ENCODE measurements at regions not wholly inside any gene's neighbourhood (a gene's known extent, or its start where the extent isn't known, plus 50 kb on each side); places are given as distances from the start of the nearest gene placed in this dataset.
"Not testable (repeated sequence)": the region's sequence is repeated elsewhere in the genome, so short reads cannot be mapped to it uniquely, and the experiment has no call there.

GRCh38 chr14:57061009-57061711, 207.5 kb downstream of the EXOC5 start:
- DNase-seq (ENCODE audit: low spot score) = no peak

DNA sequence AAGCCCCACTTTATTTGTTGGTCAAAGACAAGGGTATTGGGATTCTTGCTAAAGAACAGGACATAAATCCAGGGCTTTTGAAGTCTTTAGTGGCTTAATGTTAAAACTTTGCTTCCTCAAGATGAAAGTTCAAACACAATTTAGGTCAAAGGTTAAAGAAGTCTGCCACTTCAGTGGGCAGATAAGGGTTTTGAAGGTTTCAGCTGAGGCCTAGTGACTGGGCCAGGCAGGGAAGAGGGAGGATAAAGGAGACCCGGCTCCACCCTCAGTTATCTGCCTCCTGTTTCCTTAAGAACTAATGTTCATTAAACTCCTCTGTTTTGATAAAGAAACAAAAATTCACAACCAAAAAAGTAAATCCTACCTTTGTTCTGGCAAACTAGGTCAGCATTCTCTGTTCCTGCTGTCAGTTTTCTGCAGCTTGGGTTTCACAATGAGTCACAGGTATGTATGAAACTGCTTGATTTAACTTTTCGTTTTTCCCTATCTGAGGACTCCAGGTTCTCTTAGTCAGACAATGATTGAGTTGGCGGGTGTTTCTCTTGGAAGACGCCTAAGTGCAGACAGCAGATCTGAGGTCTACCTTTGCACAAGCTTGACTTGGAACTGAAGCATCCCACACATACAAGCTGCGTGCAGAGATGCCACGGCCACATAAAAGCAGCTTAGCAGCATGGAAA, 208.3 kb downstream of the EXOC5 start:
- DNase-seq (ENCODE audit: low spot score) = no peak

DNA sequence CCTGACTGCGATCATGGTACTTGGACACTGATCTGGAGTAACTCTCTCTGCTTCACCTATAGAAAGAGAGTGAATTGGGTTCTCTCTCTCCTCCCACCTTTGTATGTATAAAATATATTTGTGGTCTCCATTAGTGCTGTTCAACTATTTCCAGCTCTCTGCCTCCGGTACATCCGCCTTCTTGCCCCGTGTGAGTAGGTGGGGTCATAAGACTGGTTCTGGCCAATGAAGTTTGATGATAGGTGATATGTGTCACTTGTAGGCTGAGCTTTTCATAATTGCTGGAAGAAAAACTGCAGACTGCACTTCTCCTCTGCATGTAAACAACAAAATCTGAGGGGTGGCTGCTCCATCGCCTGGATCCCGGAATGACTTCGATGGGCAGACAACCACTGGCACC, 210.4 kb downstream of the EXOC5 start:
- no peak for DNase-seq (ENCODE audit: low spot score)

- no peak for DNase-seq (ENCODE audit: low spot score)
Measured at GRCh38 chr14:57057803-57058202, 210.9 kb downstream of the EXOC5 start.

- not testable (repeated sequence) for DNase-seq (ENCODE audit: low spot score)
Measured at GRCh38 chr14:57056522-57056921, 212.2 kb downstream of the EXOC5 start.

- no peak for DNase-seq (ENCODE audit: low spot score)
Measured at GRCh38 chr14:57052705-57053302, 215.9 kb downstream of the EXOC5 start.

DNA sequence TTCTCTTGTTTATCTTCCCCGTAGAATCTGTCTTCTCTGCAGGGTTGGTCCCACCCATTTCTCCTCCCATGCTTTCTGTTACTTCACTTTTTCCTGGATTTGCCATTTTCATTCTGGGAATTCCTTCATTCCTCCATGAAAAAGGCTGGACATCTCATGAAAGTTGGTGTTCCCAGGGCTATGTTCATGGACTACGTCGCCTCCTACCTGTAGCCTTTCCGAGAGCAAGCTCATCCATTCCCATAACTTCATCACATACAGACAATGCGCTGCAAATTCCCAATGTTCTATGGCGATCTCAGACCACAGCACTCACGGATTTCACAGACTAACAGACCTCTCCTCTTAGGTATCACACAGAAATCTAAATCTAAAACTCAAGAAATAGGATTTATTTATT, 217.1 kb downstream of the EXOC5 start:
- DNase-seq (ENCODE audit: low spot score) = no peak

DNA sequence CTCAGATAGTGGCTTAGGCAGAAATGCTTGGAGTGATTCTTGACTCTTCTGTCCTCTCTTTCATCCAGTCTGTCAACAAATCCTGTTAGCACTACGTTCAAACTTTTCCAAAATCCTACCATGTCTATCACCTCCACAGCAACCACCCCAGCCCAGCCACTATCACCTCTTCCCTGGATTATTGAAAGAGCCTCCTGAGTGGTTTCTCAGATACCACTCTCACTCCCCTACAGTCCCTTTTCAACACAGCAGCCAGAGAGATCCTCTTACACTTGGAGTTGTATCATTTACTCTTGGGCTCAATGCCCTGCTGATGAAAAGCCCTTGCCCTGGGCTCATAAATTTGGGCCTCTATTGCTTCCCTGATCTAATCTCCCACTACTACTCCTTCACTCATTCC, 218.9 kb downstream of the EXOC5 start:
- no peak for DNase-seq (ENCODE audit: low spot score)

DNA sequence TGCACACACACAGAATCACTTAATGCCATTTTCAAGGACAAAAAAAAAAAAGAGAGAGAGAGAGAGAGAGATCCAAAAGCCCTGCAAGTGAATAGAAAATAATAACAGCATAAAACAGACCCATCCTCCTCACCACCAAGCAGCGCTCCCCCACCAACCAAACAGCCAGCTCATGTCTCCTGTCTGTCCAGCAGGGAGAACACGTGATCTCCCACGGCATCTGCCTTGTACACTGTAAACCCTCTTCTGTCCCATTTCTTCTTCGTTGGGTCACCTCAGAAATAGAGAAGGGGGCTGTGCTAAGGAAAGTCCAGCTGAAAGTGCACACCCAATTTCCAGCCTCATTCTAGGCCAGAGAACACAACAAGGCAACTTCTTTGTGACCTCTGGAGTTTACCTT, 222.5 kb downstream of the EXOC5 start:
- no peak for DNase-seq (ENCODE audit: low spot score)

DNA sequence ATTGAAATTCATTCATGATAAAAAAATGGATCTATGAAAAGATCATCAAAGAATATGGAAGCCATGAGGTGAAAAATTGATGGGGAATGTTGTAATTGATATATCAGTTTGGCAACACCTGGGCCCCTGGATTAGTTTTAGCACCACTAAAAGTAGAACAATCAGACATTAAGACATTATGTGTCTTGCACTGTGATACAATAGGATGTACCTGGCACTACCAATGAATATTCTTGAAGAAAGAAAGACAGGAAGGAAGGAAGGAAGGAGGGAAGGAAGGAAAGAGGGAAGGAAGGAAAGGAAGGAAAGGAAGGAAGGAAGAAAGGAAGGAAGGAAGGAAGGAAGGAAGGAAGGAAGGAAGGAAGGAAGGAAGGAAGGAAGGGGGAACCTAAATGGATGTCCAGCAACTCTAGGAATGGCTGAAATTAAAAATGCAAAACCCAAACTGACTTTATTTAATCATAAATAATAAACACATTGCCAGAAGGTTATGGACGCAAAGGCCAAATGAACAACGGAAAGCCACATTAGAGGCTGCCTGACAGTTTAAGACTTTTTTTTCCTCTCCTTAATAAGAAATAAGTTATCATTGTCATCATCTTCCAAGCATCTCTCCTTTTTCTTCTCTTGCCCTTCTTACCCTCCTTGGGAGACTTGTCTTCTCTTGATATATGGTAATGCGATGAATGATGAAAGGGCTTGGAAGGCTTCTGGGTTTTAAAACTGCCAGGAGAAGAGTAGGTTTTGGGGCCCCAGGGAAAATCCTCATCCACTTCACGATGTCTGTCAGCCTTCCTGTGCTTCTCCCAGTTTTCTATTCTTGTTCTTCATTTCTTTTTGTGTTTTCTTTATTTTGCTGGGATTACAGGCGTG, 224.4 kb downstream of the EXOC5 start:
- not testable (repeated sequence) for DNase-seq (ENCODE audit: low spot score)

DNA sequence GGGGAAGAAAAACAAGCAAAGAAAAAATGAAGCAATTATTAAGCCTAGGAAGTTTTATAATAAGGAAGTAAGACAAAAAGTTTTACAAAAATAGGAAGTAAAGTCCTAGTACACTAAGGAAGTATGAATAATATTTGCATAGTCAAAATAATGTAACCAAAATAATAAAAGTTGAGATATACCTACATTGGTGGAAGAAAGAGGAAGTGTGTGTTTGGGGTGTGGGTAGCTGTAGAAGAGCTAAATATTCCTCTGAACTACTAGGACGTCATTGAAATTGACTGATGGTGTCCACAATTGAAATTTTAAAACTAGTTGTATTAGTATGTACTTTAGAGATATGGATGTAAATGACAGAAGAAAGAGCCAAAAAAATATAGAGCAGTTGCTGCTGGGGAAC, 228.4 kb upstream of the OTX2 start:
- no peak for DNase-seq (ENCODE audit: low spot score)

GRCh38 chr14:57031474-57031873, 221.2 kb upstream of the OTX2 start:
- DNase-seq (ENCODE audit: low spot score) = no peak

- DNase-seq (ENCODE audit: low spot score) = no peak
Measured at GRCh38 chr14:57029620-57030253, 219.5 kb upstream of the OTX2 start.

GRCh38 chr14:57025456-57025855, 215.2 kb upstream of the OTX2 start:
- DNase-seq (ENCODE audit: low spot score) = no peak

DNA sequence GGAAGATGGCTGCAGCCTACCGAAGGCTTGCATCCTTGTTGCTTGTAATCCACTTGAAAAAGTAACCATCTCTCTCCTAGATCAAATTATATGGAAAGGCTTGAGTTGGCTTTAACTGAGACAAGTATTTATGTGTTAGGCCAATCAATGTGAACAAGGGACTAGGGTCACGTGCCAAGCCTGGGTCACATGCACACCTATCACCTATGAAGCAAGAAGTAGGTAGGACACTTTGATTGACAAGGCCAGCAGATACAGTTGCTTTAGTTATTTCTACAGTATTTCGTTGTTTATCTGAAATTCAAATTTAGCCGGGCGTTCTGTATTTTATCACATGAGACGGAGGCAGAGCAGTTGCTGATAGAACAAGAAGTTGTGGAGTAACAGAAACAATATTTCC, 212.3 kb upstream of the OTX2 start:
- DNase-seq (ENCODE audit: low spot score) = no peak

DNA sequence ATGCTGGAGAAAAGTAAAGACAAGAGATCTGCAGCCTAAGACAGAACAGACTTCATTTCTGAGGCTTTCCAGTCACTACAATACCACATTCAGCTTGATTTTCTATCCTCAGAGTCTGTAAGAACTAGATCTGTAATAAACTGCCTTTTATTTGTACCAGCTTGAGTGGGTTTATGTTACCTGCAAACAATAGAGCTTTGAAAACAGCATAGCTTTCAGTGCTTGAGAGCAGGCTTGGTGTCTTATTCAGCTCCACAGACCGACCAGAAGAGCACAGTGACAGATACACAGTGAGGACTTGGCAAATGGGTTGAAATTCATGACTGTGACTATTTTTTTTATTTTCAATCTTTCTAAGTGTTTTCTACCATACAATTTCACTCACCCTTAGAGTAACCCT, 207.8 kb upstream of the OTX2 start:
- DNase-seq (ENCODE audit: low spot score) = no peak

GRCh38 chr14:57013987-57014386, 203.7 kb upstream of the OTX2 start:
- no peak for DNase-seq (ENCODE audit: low spot score)

DNA sequence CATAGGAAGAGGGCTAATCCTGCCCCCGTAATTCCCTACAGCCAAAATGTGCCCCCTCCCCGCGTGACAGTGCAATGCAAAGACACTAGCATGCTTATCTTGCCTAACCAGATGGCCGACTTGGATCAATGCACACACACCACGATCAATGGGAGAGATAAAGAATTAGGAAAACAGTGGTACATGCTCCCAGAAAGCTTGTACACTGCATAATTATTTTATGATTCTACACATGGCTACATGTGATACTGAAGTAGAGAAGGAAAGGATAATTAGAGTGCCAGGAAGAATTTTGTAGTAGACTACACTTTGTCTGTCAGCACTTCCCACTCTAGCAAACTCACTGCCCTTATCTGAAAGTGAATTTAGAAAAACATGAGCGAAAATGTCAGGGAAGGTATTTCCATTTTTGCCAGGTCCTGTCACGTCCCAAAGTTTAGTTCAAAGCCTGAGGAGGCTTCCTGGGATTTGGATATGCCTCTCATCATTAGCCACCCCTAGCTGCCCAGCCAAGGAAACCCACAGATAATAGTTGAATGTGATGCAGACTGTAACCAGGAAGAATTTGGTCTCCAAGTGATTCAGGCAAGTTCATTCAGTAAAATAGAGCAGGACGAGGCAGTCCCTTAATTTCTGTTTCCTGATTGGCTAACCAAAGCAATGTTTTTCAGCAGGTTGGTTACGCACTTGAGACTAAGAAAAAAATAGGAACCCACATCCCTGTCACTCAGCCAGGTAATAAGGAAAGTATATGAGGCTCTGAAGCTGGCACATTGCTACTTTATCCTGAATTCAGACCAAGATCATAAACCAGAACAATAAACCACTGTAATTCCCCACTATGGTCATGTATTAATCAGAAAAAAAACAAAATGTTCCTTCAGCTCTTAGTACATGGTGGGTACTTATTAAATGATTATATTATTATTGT, 199.6 kb upstream of the OTX2 start:
- no peak for DNase-seq (ENCODE audit: low spot score)

- no peak for DNase-seq (ENCODE audit: low spot score)
Measured at GRCh38 chr14:57008534-57008933, 198.3 kb upstream of the OTX2 start.

- DNase-seq (ENCODE audit: low spot score) = no peak
Measured at GRCh38 chr14:56998728-56999127, 188.4 kb upstream of the OTX2 start.

Measured in COLO829 (cell line).